ENCODE measurements at regions not wholly inside any gene's neighbourhood (a gene's known extent, or its start where the extent isn't known, plus 50 kb on each side); places are given as distances from the start of the nearest gene placed in this dataset.

DNA sequence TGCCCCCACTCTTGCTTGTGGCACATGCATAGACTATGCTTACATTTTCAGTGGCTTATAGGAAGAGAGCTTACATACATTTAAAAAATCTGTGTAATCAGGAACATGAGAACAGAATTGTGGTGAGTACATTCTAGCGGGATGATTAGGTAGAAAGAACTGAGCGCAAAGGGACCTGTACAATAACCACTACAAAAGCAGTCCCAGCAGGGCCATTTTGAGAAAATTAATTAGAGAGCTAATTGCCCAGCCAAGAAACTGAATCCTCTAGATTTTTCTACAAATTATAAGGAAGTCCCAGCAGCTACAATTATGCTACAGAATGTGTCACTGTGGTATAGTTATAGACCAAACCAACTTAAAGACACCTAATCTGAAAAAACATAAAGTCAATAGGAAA lies 105.6 kb upstream of the TNFAIP3 start:
- ATAC-seq (no peak), DNase-seq (ENCODE audit: low read depth, low spot score) (no peak)
- in situ Hi-C loops (cut with HindIII; ENCODE audit: low pct_unique_long_range_greater_than_20kb, low sequenced_read_pairs) = no loop called here
- intact Hi-C loops (cut with micrococcal nuclease; ENCODE audit: unreplicated experiment) = no loop called here
- Histone ChIP-seq H3K9me3 (ENCODE audit: control insufficient read depth, insufficient read depth, low read depth, low read length) (no peaks in the 10 kb centered on the region), H3K27me3 (ENCODE audit: control insufficient read depth, insufficient read depth, low read length) (no peaks in the 10 kb centered on the region), H3K36me3 (ENCODE audit: control insufficient read depth, insufficient read depth, low read length) (no peaks in the 10 kb centered on the region), H3K4me3 (ENCODE audit: low read depth in 2 of 2, low read length in 2 of 2) (no peak overlapping the region), H3K4me1 (ENCODE audit: control insufficient read depth, insufficient read depth, low read length) (no peaks in the 10 kb centered on the region), H3K27ac (ENCODE audit: low read length) (no peak overlapping the region)
- BruUV-seq (replicated peaks) = no TSS peak
- ChIA-PET POLR2A (no interaction called here), CTCF (no interaction called here)
- TF ChIP-seq, protein P1, sequence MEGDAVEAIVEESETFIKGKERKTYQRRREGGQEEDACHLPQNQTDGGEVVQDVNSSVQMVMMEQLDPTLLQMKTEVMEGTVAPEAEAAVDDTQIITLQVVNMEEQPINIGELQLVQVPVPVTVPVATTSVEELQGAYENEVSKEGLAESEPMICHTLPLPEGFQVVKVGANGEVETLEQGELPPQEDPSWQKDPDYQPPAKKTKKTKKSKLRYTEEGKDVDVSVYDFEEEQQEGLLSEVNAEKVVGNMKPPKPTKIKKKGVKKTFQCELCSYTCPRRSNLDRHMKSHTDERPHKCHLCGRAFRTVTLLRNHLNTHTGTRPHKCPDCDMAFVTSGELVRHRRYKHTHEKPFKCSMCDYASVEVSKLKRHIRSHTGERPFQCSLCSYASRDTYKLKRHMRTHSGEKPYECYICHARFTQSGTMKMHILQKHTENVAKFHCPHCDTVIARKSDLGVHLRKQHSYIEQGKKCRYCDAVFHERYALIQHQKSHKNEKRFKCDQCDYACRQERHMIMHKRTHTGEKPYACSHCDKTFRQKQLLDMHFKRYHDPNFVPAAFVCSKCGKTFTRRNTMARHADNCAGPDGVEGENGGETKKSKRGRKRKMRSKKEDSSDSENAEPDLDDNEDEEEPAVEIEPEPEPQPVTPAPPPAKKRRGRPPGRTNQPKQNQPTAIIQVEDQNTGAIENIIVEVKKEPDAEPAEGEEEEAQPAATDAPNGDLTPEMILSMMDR (IDR thresholded peaks at IDR 0.05) = no peak
- TF ChIP-seq, protein P2, sequence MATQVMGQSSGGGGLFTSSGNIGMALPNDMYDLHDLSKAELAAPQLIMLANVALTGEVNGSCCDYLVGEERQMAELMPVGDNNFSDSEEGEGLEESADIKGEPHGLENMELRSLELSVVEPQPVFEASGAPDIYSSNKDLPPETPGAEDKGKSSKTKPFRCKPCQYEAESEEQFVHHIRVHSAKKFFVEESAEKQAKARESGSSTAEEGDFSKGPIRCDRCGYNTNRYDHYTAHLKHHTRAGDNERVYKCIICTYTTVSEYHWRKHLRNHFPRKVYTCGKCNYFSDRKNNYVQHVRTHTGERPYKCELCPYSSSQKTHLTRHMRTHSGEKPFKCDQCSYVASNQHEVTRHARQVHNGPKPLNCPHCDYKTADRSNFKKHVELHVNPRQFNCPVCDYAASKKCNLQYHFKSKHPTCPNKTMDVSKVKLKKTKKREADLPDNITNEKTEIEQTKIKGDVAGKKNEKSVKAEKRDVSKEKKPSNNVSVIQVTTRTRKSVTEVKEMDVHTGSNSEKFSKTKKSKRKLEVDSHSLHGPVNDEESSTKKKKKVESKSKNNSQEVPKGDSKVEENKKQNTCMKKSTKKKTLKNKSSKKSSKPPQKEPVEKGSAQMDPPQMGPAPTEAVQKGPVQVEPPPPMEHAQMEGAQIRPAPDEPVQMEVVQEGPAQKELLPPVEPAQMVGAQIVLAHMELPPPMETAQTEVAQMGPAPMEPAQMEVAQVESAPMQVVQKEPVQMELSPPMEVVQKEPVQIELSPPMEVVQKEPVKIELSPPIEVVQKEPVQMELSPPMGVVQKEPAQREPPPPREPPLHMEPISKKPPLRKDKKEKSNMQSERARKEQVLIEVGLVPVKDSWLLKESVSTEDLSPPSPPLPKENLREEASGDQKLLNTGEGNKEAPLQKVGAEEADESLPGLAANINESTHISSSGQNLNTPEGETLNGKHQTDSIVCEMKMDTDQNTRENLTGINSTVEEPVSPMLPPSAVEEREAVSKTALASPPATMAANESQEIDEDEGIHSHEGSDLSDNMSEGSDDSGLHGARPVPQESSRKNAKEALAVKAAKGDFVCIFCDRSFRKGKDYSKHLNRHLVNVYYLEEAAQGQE (IDR thresholded peaks at IDR 0.05; ENCODE audit: insufficient read depth in 1 of 2, low read depth in 2 of 2, low read length in 1 of 2) = no peak
- no peak for TF ChIP-seq SIN3A (IDR thresholded peaks at IDR 0.05; ENCODE audit: borderline replicate concordance, insufficient read depth, low read depth, low read length)
- no peak for TF ChIP-seq TCF7L2 (IDR thresholded peaks at IDR 0.05; ENCODE audit: low read depth, low read length)

GRCh38 chr6:137762168-137763090 lies 104.6 kb upstream of the TNFAIP3 start:
- no TSS peak for BruUV-seq (replicated peaks)
- TF ChIP-seq, protein P2 (IDR thresholded peaks at IDR 0.05; ENCODE audit: insufficient read depth in 1 of 2, low read depth in 2 of 2, low read length in 1 of 2) = no peak
- TF ChIP-seq, protein P1 (IDR thresholded peaks at IDR 0.05) = no peak
- TF ChIP-seq POLR2AphosphoS5 (IDR thresholded peaks at IDR 0.05; ENCODE audit: low read depth, low read length) = no peak
- no peak for TF ChIP-seq SIN3A (IDR thresholded peaks at IDR 0.05; ENCODE audit: borderline replicate concordance, insufficient read depth, low read depth, low read length)
- TF ChIP-seq TCF7L2 (IDR thresholded peaks at IDR 0.05; ENCODE audit: low read depth, low read length) = no peak
- no peak for DNase-seq (ENCODE audit: low read depth, low spot score)
- Histone ChIP-seq H3K27ac (ENCODE audit: low read length) (no peak overlapping the region), H3K4me1 (ENCODE audit: control insufficient read depth, insufficient read depth, low read length) (no peaks in the 10 kb centered on the region), H3K9me3 (ENCODE audit: control insufficient read depth, insufficient read depth, low read depth, low read length) (no peaks in the 10 kb centered on the region), H3K4me3 (ENCODE audit: low read depth in 2 of 2, low read length in 2 of 2) (no peak overlapping the region), H3K36me3 (ENCODE audit: control insufficient read depth, insufficient read depth, low read length) (no peaks in the 10 kb centered on the region), H3K27me3 (ENCODE audit: control insufficient read depth, insufficient read depth, low read length) (no peaks in the 10 kb centered on the region)
- intact Hi-C loops (cut with micrococcal nuclease; ENCODE audit: unreplicated experiment) = no loop called here
- ATAC-seq = no peak
- in situ Hi-C loops (cut with HindIII; ENCODE audit: low pct_unique_long_range_greater_than_20kb, low sequenced_read_pairs) = no loop called here
- ChIA-PET POLR2A (no interaction called here), CTCF (no interaction called here)

All from Panc1 (cell line).